ENCODE measurements at regions not wholly inside any gene's neighbourhood (a gene's known extent, or its start where the extent isn't known, plus 50 kb on each side); places are given as distances from the start of the nearest gene placed in this dataset.

DNA sequence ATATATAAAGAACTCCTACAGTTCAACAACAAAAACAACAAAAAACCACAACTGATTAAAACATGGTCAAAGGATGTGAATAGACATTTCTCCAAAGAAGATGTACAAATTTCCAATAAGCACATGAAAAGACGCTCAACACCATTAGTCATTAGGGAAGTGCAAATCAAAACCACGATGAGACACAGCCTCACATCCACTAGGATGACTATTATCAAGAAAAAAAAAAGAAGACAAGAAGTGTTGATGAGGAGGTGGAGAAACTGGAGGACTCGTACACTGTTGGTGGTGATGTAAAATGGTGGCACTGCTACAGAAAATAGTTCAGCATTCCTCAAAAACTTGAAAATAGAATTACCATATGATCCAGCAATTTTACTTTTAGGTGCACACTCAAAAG lies 61.0 kb upstream of the SOX1 start (continued):
- TF ChIP-seq, protein P1, sequence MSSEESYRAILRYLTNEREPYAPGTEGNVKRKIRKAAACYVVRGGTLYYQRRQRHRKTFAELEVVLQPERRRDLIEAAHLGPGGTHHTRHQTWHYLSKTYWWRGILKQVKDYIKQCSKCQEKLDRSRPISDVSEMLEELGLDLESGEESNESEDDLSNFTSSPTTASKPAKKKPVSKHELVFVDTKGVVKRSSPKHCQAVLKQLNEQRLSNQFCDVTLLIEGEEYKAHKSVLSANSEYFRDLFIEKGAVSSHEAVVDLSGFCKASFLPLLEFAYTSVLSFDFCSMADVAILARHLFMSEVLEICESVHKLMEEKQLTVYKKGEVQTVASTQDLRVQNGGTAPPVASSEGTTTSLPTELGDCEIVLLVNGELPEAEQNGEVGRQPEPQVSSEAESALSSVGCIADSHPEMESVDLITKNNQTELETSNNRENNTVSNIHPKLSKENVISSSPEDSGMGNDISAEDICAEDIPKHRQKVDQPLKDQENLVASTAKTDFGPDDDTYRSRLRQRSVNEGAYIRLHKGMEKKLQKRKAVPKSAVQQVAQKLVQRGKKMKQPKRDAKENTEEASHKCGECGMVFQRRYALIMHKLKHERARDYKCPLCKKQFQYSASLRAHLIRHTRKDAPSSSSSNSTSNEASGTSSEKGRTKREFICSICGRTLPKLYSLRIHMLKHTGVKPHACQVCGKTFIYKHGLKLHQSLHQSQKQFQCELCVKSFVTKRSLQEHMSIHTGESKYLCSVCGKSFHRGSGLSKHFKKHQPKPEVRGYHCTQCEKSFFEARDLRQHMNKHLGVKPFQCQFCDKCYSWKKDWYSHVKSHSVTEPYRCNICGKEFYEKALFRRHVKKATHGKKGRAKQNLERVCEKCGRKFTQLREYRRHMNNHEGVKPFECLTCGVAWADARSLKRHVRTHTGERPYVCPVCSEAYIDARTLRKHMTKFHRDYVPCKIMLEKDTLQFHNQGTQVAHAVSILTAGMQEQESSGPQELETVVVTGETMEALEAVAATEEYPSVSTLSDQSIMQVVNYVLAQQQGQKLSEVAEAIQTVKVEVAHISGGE (CRISPR knock-in tag; IDR thresholded peaks at IDR 0.05) = no peak

- no peak overlapping the region for H3K27ac ChIP-seq (ENCODE audit: control insufficient read depth, insufficient read depth)
- H3K36me3 ChIP-seq (ENCODE audit: control insufficient read depth in 2 of 2, insufficient read depth in 2 of 2, low read length in 1 of 2) = no peaks in the 10 kb centered on the region
- no peak overlapping the region for H3K4me2 ChIP-seq (ENCODE audit: control insufficient read depth, insufficient read depth)
- CTCF ChIA-PET = no interaction called here
- H3K27me3 ChIP-seq (replicated peaks in 1 of 2; ENCODE audit: control insufficient read depth in 2 of 2, insufficient read depth in 2 of 2, low read length in 1 of 2) = no peaks in the 10 kb centered on the region
- DNase-seq (ENCODE audit: low read depth, low spot score) (no peak), FAIRE-seq (no peak), ATAC-seq (no peak)
- H3K4me1 ChIP-seq (ENCODE audit: control insufficient read depth, insufficient read depth, low read length) = no peaks in the 10 kb centered on the region
- RAD21 ChIA-PET (ENCODE audit: unreplicated experiment) = no interaction called here
- no peak overlapping the region for H3K9ac ChIP-seq (ENCODE audit: control insufficient read depth, insufficient read depth, low read length)
- H4K20me1 ChIP-seq (ENCODE audit: control insufficient read depth, insufficient read depth) = no peaks in the 10 kb centered on the region
- intact Hi-C loops (cut with micrococcal nuclease; ENCODE audit: unreplicated experiment) (no loop called here), in situ Hi-C loops (cut with MboI) (no loop called here)
- SMC1A ChIA-PET (ENCODE audit: uncharacterized antibody, unreplicated experiment) = no interaction called here
- no TSS peak for BruUV-seq (replicated peaks)
- H3K4me3 ChIP-seq = no peak overlapping the region
- no peaks in the 10 kb centered on the region; the same call in 2 of the 3 replicates for H3K9me3 ChIP-seq (replicated peaks; ENCODE audit: control insufficient read depth, insufficient read depth, low read length)
- TF ChIP-seq SRF (IDR thresholded peaks at IDR 0.05; ENCODE audit: low read depth in 2 of 2, low read length in 2 of 2) (no peak), KDM1A (IDR thresholded peaks at IDR 0.05; ENCODE audit: borderline replicate concordance) (no peak), CEBPB (IDR thresholded peaks at IDR 0.05; ENCODE audit: borderline replicate concordance in 1 of 2, low read depth in 2 of 2, low read length in 2 of 2) (no peak), RELA (IDR thresholded peaks at IDR 0.05; ENCODE audit: borderline replicate concordance, partially characterized antibody) (no peak), SUPT20H (IDR thresholded peaks at IDR 0.05; ENCODE audit: borderline replicate concordance, control insufficient read depth, low read depth, low read length) (no peak)
- 43% methylated on average over 9 of the region's 9 CpGs for WGBS (ENCODE audit: insufficient coverage, insufficient replicate concordance, low lambda C conversion rate, missing lambda C conversion rate)
- no peak overlapping the region for H2AFZ ChIP-seq (ENCODE audit: control insufficient read depth, low read depth, low read length)
- no peaks in the 10 kb centered on the region for H3K79me2 ChIP-seq (ENCODE audit: control insufficient read depth, insufficient read depth, low read length)
- POLR2A ChIA-PET = no interaction called here
Observed at GRCh38 chr13:112007191-112007590, 59.8 kb upstream of the SOX1 start.

All from GM12878 (cell line).